Ovary (tissue), 7 donors: ENCODE measurements at regions not wholly inside any gene's neighbourhood (a gene's known extent, or its start where the extent isn't known, plus 50 kb on each side); places are given as distances from the start of the nearest gene placed in this dataset.

ENCODE experiments used
- DNase-seq, 5 donors: peaks; one replicate each; pipeline ENCODE4 v3.0.0-alpha.2; 2019 to 2020
- H3K27ac ChIP-seq, 2 donors: fragments of 200-600 bp; one replicate each; pipeline versions ENCODE4 v1.5.1 to v1.8.0; 2019 to 2022
- H3K27me3 ChIP-seq: fragments of 200-600 bp; one replicate; pipeline ENCODE4 v1.8.0; 2022
- H3K36me3 ChIP-seq: fragments of 200-600 bp; sonication (generic); one replicate; pipeline ENCODE4 v1.5.1; 2019
- H3K4me1 ChIP-seq: one replicate; pipeline ENCODE4 v1.8.1; 2013; ENCODE audit warnings: mild to moderate bottlenecking, moderate library complexity; ENCODE audit not compliant: insufficient read depth
- H3K4me3 ChIP-seq: fragments of 200-600 bp; sonication (generic); one replicate; pipeline ENCODE4 v1.5.1; 2017
- H3K9me3 ChIP-seq, 2 donors: fragments of 200-600 bp in 1 of 2; sonication (generic) in 1 of 2; one replicate each; pipeline versions ENCODE4 v1.5.1 to v1.8.1; 2013 to 2019; ENCODE audit warnings: mild to moderate bottlenecking in 1 of 2, moderate library complexity in 1 of 2
- EP300 ChIP-seq: sonication (generic); formaldehyde crosslinking; IDR thresholded peaks from one replicate; pipeline ENCODE4 v1.6.1; 2017; ENCODE audit warnings: antibody characterized with exemption
- POLR2A ChIP-seq: fragments of 450-650 bp; IDR thresholded peaks from one replicate; pipeline ENCODE4 v1.6.1; 2017; ENCODE audit warnings: antibody characterized with exemption, mild to moderate bottlenecking, moderate library complexity
- WGBS, 3 donors: extraction: QIAGEN DNeasy Blood & Tissue Kit in 1 of 3; methylation state at CpG; one replicate each; pipeline versions ENCODE4 v1.1.5 to v1.1.7; 2013 to 2017; 5-methylcytosine and 5-hydroxymethylcytosine counted together
- intact Hi-C, 4 donors: fragments of 100-400 bp; cut with DNase I; formaldehyde crosslinking; loops; one replicate each; pipeline versions ENCODE4 v1.11.0 to v1.15.1; 2022 to 2023
- TF ChIP-seq, protein P1 (sequence below), 3 donors: fragments of 450-650 bp in 2 of 3; fragments of 200-600 bp in 1 of 3; IDR thresholded peaks; one replicate each; pipeline versions ENCODE4 v1.5.1 to v1.8.0; 2016 to 2022; ENCODE audit warnings: antibody characterized with exemption in 3 of 3, mild to moderate bottlenecking in 1 of 3
- donor health status: DM: no; HTN: no; CAD: no; lungs with moderate emphysema.
- donor health status: DM: no; HTN: no; CAD: no.
- donor health status: Bipolar disorder and iron deficiency.
- donor health status: DM: no; HTN: no; CAD: no.
- donor health status: DM: yes; HTN: yes; CAD: no.

DNA sequence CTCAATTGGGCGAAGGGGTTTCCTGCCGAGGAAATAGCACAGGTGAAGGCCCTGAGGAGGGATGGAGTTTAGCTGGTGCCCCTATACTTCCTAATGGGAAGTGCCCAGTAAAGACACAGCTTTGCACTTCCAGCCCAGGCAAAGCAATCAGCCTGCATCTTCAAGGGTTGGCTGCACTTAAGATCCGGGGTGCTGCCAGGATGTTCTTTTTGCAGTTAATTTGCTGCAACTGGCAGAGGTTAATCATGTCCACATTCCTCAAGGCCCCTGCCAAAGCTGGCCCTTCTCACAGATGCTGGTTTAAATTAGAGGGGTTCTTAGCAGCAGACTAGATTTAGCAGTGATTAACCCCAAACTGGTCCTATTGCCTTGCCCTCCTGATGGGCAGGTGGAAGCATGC is 137.7 kb upstream of the NAV2 start:
- Histone ChIP-seq H3K4me1 (peaks cover 11% of the 10 kb centered on the region), H3K27ac (no peak overlapping the region)
- DNase-seq = no peak

DNA sequence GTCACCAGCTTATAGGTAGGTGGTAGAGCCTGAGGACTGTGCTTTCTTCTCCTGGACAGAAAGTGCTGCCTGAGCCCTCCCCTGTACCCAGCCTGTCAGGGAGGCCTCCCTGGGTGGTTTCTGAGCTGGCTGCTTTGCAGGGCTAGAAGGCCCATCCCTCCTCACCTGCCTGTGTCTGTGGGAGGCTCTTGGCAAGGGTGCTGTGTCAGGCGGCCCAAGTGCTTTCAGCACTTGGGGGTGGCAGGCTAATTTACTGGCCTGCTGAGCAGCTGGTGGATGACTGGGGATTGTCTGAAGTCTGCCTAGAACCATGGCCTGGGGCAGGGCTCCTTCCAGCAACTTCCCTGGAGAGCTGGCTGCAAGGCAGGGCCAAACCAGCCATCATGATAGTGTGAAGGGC is 139.0 kb upstream of the NAV2 start:
- TF ChIP-seq POLR2A = no peak
- TF ChIP-seq EP300 = no peak
- TF ChIP-seq, protein P1, sequence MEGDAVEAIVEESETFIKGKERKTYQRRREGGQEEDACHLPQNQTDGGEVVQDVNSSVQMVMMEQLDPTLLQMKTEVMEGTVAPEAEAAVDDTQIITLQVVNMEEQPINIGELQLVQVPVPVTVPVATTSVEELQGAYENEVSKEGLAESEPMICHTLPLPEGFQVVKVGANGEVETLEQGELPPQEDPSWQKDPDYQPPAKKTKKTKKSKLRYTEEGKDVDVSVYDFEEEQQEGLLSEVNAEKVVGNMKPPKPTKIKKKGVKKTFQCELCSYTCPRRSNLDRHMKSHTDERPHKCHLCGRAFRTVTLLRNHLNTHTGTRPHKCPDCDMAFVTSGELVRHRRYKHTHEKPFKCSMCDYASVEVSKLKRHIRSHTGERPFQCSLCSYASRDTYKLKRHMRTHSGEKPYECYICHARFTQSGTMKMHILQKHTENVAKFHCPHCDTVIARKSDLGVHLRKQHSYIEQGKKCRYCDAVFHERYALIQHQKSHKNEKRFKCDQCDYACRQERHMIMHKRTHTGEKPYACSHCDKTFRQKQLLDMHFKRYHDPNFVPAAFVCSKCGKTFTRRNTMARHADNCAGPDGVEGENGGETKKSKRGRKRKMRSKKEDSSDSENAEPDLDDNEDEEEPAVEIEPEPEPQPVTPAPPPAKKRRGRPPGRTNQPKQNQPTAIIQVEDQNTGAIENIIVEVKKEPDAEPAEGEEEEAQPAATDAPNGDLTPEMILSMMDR (IDR thresholded peaks at IDR 0.05) = no peak
- intact Hi-C loops = no loop called here
- 73 to 93% (median 82%) methylated on average over 1 of the region's 1 CpG for WGBS, 3 donors
- Histone ChIP-seq H3K27ac (no peak overlapping the region), H3K4me1 (peaks cover 11% of the 10 kb centered on the region), H3K27me3 (no peaks in the 10 kb centered on the region), H3K4me3 (no peak overlapping the region), H3K36me3 (no peaks in the 10 kb centered on the region), H3K9me3 (no peaks in the 10 kb centered on the region)
- no peak for DNase-seq

More for the DNA sequence above, 137.7 kb upstream of the NAV2 start:
- TF ChIP-seq, protein P1 (IDR thresholded peaks at IDR 0.05) = no peak
- intact Hi-C loops = no loop called here
- H3K27me3 ChIP-seq = no peaks in the 10 kb centered on the region
- no peaks in the 10 kb centered on the region for H3K36me3 ChIP-seq
- WGBS, 3 donors = 54 to 60% (median 57%) methylated on average over 3 of the region's 3 CpGs
- H3K4me3 ChIP-seq = no peak overlapping the region
- no peaks in the 10 kb centered on the region for H3K9me3 ChIP-seq

- DNase-seq = no peak
- WGBS, 3 donors = 69 to 95% (median 70%) methylated on average over 4 of the region's 4 CpGs
- H3K27me3 ChIP-seq = no peaks in the 10 kb centered on the region
- H3K9me3 ChIP-seq = no peaks in the 10 kb centered on the region
- no peaks in the 10 kb centered on the region for H3K36me3 ChIP-seq
- no peak for TF ChIP-seq POLR2A
- TF ChIP-seq EP300 = no peak
- TF ChIP-seq, protein P1 (IDR thresholded peaks at IDR 0.05) = no peak
- intact Hi-C loops = no loop called here
- no peak overlapping the region for H3K27ac ChIP-seq
- H3K4me1 ChIP-seq = peaks cover under 1% of the 10 kb centered on the region
- no peak overlapping the region for H3K4me3 ChIP-seq
These were observed 140.7 kb upstream of the NAV2 start for GRCh38 chr11:19571906-19572305.

DNA sequence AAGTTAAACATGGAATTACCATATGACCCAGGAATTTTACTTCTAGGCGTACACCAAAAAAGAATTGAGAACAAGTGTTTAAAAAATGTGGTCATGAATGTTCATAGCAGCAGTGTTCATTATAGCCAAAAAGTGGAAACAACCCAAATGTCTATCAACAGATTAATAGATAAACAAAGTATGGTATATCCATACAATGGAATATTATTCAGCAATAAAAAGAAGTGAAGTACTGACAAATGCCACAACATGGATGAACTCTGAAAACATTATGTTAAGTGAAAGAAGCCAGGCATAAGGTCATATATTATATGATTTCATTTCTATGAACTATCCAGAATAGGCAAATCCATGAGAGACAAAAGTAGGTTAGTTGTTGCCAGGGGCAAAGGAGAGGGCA is 141.7 kb upstream of the NAV2 start:
- intact Hi-C loops = no loop called here

More for the DNA sequence above, 141.7 kb upstream of the NAV2 start:
- 92 to 96% (median 95%) methylated on average over 1 of the region's 1 CpG for WGBS, 3 donors
- H3K9me3 ChIP-seq = no peaks in the 10 kb centered on the region
- TF ChIP-seq EP300 (no peak), POLR2A (no peak)
- TF ChIP-seq, protein P1 (IDR thresholded peaks at IDR 0.05) = no peak
- H3K27me3 ChIP-seq = no peaks in the 10 kb centered on the region
- DNase-seq = no peak
- no peak overlapping the region for H3K27ac ChIP-seq
- H3K36me3 ChIP-seq = no peaks in the 10 kb centered on the region
- H3K4me3 ChIP-seq = no peak overlapping the region
- H3K4me1 ChIP-seq = no peaks in the 10 kb centered on the region
